Stimulated activated CD8-positive, alpha-beta memory T cell treated with anti-CD3 and anti-CD28 coated beads, Interleukin-2, amount 100 ng/mL, for 48 hours (primary cell): ENCODE measurements at regions not wholly inside any gene's neighbourhood (a gene's known extent, or its start where the extent isn't known, plus 50 kb on each side); places are given as distances from the start of the nearest gene placed in this dataset.

Source experiments
- DNase-seq, 2 donors: peaks; one replicate each; pipeline ENCODE4 v3.0.0-alpha.2; 2020; ENCODE audit warnings: low read depth in 2 of 2

- no peak for DNase-seq
These were observed 1126.2 kb downstream of the BRD1 start for GRCh38 chr22:48701296-48702030.

- DNase-seq: no peak
These were observed 1126.9 kb downstream of the BRD1 start for GRCh38 chr22:48700566-48701295.

DNA sequence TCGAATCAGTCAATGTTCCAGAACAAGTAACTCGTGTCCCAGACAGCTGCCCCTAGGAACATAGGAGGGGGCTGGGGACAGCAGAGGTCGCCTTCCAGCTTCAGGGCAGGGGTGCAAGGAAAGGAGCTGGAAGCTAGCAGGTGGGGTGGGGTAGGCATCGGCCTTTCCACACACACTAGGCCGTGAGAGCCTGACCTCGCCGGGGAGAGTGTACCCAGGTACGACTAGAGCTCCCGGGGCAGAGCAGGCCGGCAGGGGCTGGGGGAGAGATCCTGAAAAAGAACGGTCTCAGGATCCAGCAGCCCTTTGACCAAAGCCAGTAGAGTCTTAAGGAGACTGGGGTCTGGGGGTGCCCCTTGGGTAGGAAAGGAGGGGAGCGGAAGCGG is 1127.5 kb downstream of the BRD1 start:
- DNase-seq: no peak

DNA sequence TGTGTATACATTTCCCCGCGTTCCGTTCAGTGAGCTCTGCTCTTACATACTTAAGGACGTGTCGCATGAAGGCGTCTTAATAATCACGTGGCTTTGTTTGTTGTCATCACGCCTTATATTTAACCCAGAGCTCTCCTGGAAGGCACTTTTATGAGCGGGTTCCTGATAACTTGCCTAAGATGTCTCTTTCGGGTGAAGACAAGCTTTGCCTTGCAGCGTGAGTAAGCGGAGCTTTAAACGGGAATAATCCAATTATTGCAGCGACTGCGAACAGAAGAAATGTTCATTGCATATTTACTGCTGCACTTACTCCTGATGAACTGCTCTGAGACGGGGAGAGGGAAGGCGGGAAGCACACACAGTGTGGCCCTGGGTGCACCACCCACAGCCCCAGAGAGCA is 1128.2 kb downstream of the BRD1 start:
- no peak for DNase-seq

DNA sequence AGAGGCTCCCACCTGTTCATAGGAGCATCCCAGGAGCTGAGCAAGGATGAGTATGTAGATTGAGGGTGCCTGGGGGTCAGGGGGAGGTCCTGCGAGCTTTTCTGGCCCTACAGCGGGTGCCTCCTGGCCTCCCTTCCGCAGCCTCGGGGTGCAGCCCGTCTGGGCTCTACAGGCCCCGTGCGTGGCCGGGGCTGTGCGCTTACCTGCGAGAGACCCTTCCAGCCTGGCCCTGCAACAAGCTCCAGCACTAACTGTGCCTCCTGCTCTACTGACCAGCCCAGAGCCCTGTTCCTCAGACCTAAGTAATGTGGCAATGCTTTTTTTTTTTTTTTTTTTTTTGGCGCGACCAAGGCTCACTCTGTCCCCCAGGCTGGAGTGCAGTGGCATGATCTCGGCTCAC is 1129.1 kb downstream of the BRD1 start:
- DNase-seq: no peak

DNA sequence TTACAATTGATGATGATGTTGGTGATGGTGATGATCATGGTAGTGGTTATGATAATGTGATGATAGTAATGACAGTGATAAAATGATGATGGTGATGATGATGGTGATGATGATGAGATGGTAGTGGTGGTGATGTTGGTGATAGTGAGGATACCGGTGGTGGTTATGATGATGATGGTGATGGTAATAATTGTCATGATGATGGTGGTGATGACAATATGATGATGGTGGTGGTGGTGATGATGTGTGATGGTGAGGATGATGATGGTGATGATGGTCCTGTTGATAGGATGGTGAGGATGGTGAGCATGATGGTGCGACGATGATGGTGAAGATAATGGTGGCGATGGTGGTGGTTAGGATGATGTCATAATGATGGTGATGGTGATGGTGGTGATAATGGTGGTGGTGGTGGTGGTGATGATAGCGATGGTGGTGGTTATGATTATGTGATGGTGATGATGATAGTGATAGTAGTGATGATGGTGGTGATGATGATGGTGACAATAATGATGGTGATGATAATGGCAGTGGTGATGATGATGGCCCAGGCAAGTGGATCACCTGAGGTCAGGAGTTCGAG is 1129.9 kb downstream of the BRD1 start:
- no peak for DNase-seq

GRCh38 chr22:48697223-48697622 is 1130.5 kb downstream of the BRD1 start:
- no peak for DNase-seq

DNA sequence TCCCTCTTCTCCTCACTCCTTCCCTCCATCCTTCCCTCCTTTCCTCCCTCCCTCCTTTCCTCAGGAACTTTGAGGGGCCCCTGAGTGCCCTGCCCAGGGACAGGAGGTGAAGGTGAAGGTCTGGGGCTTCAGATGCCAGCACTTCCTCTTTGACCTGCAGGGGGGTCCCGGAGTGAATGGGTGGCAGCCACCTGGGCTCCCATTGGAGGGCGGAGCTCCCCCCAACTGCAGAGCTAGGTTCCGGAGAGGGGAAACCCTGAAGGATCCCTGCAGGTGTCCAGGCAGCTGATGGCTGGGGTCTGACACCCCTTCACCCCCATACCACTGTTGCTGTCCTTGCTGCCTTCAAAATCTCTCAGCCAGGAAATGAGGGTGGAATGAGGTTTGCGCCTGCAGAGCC is 1131.3 kb downstream of the BRD1 start:
- DNase-seq: no peak

DNA sequence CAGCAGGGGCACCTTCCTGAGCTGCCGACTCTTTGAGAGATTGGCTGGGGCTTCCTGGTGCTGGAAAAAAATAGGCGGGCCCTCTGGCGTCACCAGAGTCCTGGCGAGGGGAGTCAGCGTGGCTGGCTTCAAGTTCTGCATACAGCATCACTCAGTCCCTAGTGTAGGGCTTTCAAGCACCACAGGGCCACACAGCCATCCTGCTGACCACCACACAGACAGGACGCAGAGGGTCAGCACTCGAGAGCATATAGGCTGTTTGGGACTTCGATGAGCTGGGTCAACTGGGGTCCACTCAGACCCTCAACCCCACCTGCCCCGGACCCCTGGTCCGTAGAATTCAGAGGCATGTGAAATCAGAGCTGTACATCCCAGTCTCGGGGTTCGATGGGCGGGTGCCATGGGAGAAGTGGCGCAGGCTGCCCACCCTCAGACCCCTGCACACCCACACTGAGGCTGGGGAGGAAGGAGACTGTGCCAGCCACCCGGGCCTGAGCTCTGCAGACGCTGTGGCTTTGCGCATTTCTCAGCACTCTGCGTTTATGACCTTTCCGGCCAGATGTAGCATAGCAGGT is 1131.9 kb downstream of the BRD1 start:
- DNase-seq: no peak

- DNase-seq: no peak
These were observed 1132.4 kb downstream of the BRD1 start for GRCh38 chr22:48695251-48695650.

GRCh38 chr22:48694296-48694883 is 1133.3 kb downstream of the BRD1 start:
- no peak for DNase-seq

DNA sequence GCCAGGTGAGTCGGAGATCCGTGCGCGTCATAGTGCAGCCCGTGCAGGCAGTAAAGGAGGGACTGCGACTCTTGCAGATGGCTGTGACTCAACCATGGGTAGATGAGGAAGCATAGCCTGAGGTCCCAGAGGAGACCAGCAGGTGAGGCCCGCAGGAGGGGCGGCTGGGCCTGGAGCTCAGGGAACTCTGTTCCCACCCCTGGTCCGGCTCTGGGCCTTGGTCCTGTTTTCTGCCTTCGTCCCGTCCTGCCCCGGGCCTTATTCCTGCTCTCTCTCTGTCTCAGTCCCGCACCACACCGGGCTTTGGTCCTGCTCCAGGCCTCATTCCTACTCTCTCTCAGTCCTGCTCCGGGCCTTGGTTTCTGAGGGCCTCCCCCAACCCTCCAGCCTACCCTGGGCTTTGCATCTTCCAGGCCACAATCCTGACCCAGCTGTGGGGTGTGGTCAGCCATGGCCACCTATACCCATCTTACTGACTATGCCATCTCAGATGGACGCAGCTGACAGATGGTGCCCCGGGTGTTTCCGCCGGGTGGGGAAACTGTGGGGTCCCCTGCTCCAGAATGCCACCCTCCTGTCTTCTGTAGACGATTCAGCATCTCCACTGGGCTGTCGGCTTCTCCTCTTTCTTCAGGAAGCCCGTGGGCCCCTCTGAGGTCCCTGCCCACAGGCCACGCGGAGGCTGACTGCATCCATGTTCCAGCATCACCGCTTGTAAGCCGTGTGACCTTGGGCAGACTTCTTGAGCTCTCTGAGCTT is 1134.1 kb downstream of the BRD1 start:
- no peak for DNase-seq

GRCh38 chr22:48692734-48693376 is 1134.8 kb downstream of the BRD1 start:
- DNase-seq: no peak

GRCh38 chr22:48691431-48691851 is 1136.2 kb downstream of the BRD1 start:
- no peak for DNase-seq

DNA sequence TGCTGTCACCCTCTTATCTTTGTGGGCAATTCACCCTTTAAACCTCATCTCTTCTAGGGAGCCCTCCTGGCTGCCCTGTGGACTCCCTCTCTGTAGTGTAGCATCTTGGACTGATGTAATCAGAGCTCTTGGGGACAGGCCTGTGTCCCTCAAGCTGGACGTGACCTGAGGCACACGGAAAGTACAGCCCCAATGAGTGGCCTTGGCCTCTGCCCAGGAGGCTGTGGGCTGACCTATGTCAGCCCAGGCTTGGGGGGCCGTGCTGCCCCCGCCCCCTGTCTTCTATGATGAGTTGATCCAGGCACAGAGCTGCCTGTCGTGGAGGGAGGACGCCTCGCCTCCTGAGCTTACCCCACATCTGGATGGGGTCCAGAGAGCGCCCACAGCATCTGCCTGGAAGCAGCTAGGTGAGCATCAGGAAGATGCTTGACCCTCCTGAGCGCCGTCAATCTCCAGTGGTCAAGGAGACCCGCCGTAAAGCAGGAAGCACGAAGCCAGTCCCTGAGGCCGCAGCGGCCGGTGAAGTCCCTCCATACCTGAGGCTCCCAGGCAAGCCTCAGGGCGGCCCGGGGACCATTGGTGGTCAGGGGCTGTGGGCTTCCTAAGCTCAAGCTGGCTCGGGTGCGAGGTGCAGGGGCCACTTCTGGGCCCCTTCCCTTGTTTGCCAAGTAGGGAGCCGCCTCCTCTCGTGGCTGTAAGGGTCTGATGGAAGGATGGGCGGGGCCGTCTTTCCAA is 1136.9 kb downstream of the BRD1 start:
- DNase-seq: no peak

DNA sequence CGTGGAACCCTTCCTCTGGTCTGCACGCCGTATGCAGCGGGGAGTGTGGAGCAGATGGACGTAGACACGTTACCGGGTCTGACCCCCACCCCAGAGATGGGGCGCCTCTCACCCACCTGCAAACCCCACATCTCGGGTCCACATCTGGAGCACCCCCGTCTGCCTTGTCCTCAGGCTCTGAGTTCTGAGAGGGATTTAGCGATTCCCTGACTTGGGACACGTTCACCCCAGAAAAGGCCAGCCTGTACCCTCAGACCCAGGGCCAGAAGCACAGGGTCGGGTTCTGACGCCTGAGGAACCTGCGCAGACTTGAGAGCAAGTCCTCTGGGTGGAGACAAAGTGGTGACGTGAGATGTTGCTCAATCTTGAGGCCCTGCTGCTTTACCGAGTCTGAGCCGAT is 1138.5 kb downstream of the BRD1 start:
- no peak for DNase-seq

- no peak for DNase-seq
These were observed 1139.3 kb downstream of the BRD1 start for GRCh38 chr22:48688366-48688765.

GRCh38 chr22:48687606-48688005 is 1140.1 kb downstream of the BRD1 start:
- DNase-seq: no peak

DNA sequence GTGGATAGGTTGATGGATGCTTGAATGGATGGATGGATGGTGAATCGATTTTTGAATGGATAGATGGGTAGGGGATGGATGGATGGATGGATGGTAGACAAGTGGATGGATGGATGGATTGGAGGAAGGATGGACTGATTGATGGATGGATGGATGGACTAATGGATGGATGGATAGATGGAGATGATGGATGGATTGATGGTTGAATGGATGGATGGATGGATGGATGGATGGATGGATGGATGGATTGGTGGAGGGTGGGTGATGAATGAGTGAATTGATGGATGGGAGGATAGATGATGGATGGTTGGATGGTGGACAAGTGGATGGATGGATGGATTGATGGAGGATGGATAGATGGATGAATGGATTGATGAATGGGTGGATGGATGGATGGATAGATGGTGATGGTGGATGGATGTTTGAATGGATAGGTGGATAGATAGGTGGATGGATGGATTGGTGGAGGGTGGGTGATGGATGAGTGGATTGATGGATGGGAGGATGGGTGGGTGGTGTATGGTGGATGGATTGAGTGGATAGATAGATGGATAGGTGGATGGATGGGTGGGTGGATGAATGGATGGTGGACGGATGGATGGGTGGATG is 1140.9 kb downstream of the BRD1 start:
- DNase-seq: no peak

GRCh38 chr22:48685767-48686166 is 1141.9 kb downstream of the BRD1 start:
- DNase-seq: no peak
